GM21529 (cell line): ENCODE measurements at regions not wholly inside any gene's neighbourhood (a gene's known extent, or its start where the extent isn't known, plus 50 kb on each side); places are given as distances from the start of the nearest gene placed in this dataset.
"Not testable (repeated sequence)": the region's sequence is repeated elsewhere in the genome, so short reads cannot be mapped to it uniquely, and the experiment has no call there.

Source experiments
- ATAC-seq: cut with Tn5 transposase; IDR thresholded peaks from one replicate; pipeline ENCODE4 v1.9.1; 2021; ENCODE audit not compliant: unreplicated experiment

- ATAC-seq: no peak
Observed at GRCh38 chr1:118304722-118305359, 119.8 kb upstream of the SPAG17 start.

GRCh38 chr1:118303534-118303933 lies 118.5 kb upstream of the SPAG17 start:
- no peak for ATAC-seq

GRCh38 chr1:118303064-118303463 lies 118.0 kb upstream of the SPAG17 start:
- no peak for ATAC-seq

GRCh38 chr1:118302145-118302544 lies 117.1 kb upstream of the SPAG17 start:
- ATAC-seq: no peak

- no peak for ATAC-seq
Observed at GRCh38 chr1:118300808-118301207, 115.8 kb upstream of the SPAG17 start.

GRCh38 chr1:118298397-118298796 lies 113.4 kb upstream of the SPAG17 start:
- no peak for ATAC-seq

GRCh38 chr1:118297521-118297920 lies 112.5 kb upstream of the SPAG17 start:
- ATAC-seq: no peak

GRCh38 chr1:118294875-118295642 lies 110.0 kb upstream of the SPAG17 start:
- ATAC-seq: no peak

- no peak for ATAC-seq
Observed at GRCh38 chr1:118291661-118292060, 106.6 kb upstream of the SPAG17 start.

GRCh38 chr1:118290571-118290970 lies 105.5 kb upstream of the SPAG17 start:
- no peak for ATAC-seq

GRCh38 chr1:118290046-118290445 lies 105.0 kb upstream of the SPAG17 start:
- no peak for ATAC-seq

GRCh38 chr1:118280656-118281055 lies 95.6 kb upstream of the SPAG17 start:
- ATAC-seq: not testable (repeated sequence)

GRCh38 chr1:118275472-118276115 lies 90.6 kb upstream of the SPAG17 start:
- no peak for ATAC-seq

GRCh38 chr1:118272884-118273283 lies 87.9 kb upstream of the SPAG17 start:
- ATAC-seq: no peak

- ATAC-seq: no peak
Observed at GRCh38 chr1:118271883-118272282, 86.9 kb upstream of the SPAG17 start.

- no peak for ATAC-seq
Observed at GRCh38 chr1:118269598-118269997, 84.6 kb upstream of the SPAG17 start.

- no peak for ATAC-seq
Observed at GRCh38 chr1:118266436-118266835, 81.4 kb upstream of the SPAG17 start.

GRCh38 chr1:118264343-118264742 lies 79.3 kb upstream of the SPAG17 start:
- ATAC-seq: no peak

GRCh38 chr1:118262865-118263264 lies 77.8 kb upstream of the SPAG17 start:
- ATAC-seq: no peak

- no peak for ATAC-seq
Observed at GRCh38 chr1:118258975-118259374, 73.9 kb upstream of the SPAG17 start.

- ATAC-seq: no peak
Observed at GRCh38 chr1:118257946-118258345, 72.9 kb upstream of the SPAG17 start.
